ENCODE measurements at regions not wholly inside any gene's neighbourhood (a gene's known extent, or its start where the extent isn't known, plus 50 kb on each side); places are given as distances from the start of the nearest gene placed in this dataset.

DNA sequence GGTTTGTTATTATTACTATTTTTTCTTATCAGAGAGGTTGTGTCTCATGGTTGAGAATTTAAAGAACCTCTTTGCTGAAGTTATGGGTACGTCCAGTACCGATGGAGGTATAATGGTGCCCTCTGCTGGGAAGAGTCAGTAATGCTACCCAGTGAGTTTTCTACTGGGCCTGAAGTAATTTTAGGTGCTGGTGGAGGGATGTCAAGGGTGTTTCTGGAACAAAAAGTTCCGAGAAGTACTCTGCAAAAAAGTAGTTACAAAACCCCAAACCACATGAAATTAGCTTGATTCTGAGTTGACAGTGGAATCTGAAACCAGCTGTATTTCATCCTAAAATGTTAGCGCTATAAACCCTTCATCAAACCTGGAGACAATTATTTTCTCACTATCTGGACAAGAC lies 102.5 kb upstream of the MID1 start:
- TF ChIP-seq POLR2AphosphoS5 (IDR thresholded peaks at IDR 0.05; ENCODE audit: low read depth, low read length) (no peak), POLR2A (IDR thresholded peaks at IDR 0.05; ENCODE audit: low read depth, low read length) (no peak), TAF1 (IDR thresholded peaks at IDR 0.05; ENCODE audit: low read depth, low read length) (no peak), SPI1 (IDR thresholded peaks at IDR 0.05; ENCODE audit: low read depth, low read length) (no peak), POU2F2 (IDR thresholded peaks at IDR 0.05; ENCODE audit: low read depth, low read length) (no peak)
